Suprapubic skin (tissue), 4 donors: ENCODE measurements at regions not wholly inside any gene's neighbourhood (a gene's known extent, or its start where the extent isn't known, plus 50 kb on each side); places are given as distances from the start of the nearest gene placed in this dataset.

ENCODE experiments used
- DNase-seq, 2 donors: peaks; one replicate each; pipeline ENCODE4 v3.0.0-alpha.2; 2019; ENCODE audit warnings: low spot score in 2 of 2
- H3K27ac ChIP-seq: fragments of 200-600 bp; sonication (generic); one replicate; pipeline ENCODE4 v1.5.1; 2019
- H3K27me3 ChIP-seq: fragments of 200-600 bp; sonication (generic); one replicate; pipeline ENCODE4 v1.5.1; 2019
- H3K36me3 ChIP-seq: fragments of 200-600 bp; sonication (generic); one replicate; pipeline ENCODE4 v1.5.1; 2019
- H3K4me1 ChIP-seq: fragments of 200-600 bp; sonication (generic); one replicate; pipeline ENCODE4 v1.5.1; 2019
- H3K4me3 ChIP-seq: fragments of 200-600 bp; sonication (generic); one replicate; pipeline ENCODE4 v1.5.1; 2019; ENCODE audit warnings: mild to moderate bottlenecking
- H3K9me3 ChIP-seq: fragments of 200-600 bp; sonication (generic); one replicate; pipeline ENCODE4 v1.5.1; 2019
- EP300 ChIP-seq: sonication (generic); formaldehyde crosslinking; IDR thresholded peaks from one replicate; pipeline ENCODE4 v1.6.1; 2017; ENCODE audit warnings: antibody characterized with exemption
- POLR2A ChIP-seq, 2 donors: fragments of 450-650 bp; IDR thresholded peaks; one replicate each; pipeline ENCODE4 v1.6.1; 2017; ENCODE audit warnings: antibody characterized with exemption in 2 of 2, mild to moderate bottlenecking in 2 of 2, moderate library complexity in 2 of 2
- POLR2AphosphoS5 ChIP-seq, 3 donors: sonication (generic); formaldehyde crosslinking; IDR thresholded peaks; one replicate each; pipeline ENCODE4 v1.6.1; 2017; ENCODE audit warnings: antibody characterized with exemption in 3 of 3
- WGBS: methylation state at CpG from one replicate; pipeline ENCODE4 v1.1.5; 2018; 5-methylcytosine and 5-hydroxymethylcytosine counted together
- TF ChIP-seq, protein P1 (sequence below), 2 donors: fragments of 200-600 bp in 1 of 2; fragments of 450-650 bp in 1 of 2; sonication (generic) in 1 of 2; IDR thresholded peaks; one replicate each; pipeline ENCODE4 v1.5.1; 2016 to 2019; ENCODE audit warnings: antibody characterized with exemption in 2 of 2, mild to moderate bottlenecking in 1 of 2, moderate library complexity in 1 of 2

DNA sequence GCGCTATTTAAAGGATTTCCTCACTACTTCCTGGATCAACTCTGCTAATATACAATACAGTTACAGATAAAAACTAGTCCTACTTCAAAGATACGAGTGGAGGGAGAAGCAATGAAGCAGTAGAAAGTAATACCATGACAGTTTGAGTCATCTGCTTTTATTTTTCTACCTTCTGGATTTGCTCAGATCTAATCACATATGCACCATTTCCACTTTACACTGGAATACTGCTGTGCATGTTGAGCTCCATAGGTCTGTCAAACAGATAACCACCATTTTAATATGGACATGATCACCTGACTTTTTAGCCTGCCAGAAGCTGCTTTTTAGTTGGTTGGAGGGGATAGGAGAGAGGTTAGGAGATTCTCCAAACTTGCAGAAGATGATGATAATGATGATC lies 92.5 kb downstream of the MMUT start:
- H3K4me3 ChIP-seq: no peak overlapping the region
- TF ChIP-seq, protein P1, sequence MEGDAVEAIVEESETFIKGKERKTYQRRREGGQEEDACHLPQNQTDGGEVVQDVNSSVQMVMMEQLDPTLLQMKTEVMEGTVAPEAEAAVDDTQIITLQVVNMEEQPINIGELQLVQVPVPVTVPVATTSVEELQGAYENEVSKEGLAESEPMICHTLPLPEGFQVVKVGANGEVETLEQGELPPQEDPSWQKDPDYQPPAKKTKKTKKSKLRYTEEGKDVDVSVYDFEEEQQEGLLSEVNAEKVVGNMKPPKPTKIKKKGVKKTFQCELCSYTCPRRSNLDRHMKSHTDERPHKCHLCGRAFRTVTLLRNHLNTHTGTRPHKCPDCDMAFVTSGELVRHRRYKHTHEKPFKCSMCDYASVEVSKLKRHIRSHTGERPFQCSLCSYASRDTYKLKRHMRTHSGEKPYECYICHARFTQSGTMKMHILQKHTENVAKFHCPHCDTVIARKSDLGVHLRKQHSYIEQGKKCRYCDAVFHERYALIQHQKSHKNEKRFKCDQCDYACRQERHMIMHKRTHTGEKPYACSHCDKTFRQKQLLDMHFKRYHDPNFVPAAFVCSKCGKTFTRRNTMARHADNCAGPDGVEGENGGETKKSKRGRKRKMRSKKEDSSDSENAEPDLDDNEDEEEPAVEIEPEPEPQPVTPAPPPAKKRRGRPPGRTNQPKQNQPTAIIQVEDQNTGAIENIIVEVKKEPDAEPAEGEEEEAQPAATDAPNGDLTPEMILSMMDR (IDR thresholded peaks at IDR 0.05): no peak
- TF ChIP-seq POLR2AphosphoS5 (IDR thresholded peaks at IDR 0.05) (no peak), POLR2A (IDR thresholded peaks at IDR 0.05) (no peak), EP300 (no peak)
- H3K4me1 ChIP-seq: no peaks in the 10 kb centered on the region
- H3K9me3 ChIP-seq: no peaks in the 10 kb centered on the region
- H3K36me3 ChIP-seq: no peaks in the 10 kb centered on the region
- WGBS: 33% methylated on average over 2 of the region's 2 CpGs
- no peak for DNase-seq
- no peaks in the 10 kb centered on the region for H3K27me3 ChIP-seq
- no peak overlapping the region for H3K27ac ChIP-seq

DNA sequence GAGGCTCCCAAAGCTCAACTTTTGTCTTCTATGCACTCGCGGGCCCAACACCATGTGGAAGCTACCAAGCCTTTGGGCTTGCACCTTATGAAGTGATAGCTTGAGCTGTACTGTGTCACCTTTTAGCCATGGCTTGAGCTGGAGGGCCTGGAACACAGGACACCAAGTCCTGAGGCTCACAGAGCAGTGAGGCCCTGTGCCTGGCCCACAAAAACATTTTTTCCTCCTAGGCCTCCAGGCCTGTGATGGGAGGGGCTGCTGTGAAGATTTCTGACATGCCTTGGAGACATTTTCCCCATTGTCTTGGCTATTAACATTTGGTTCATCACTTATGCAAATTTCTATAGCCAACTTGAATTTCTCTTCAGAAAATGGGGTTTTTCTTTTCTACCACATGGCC lies 96.5 kb downstream of the MMUT start:
- no peaks in the 10 kb centered on the region for H3K27me3 ChIP-seq
- 93% methylated on average over 2 of the region's 2 CpGs for WGBS
- no peaks in the 10 kb centered on the region for H3K36me3 ChIP-seq
- DNase-seq: no peak
- no peak overlapping the region for H3K27ac ChIP-seq
- no peaks in the 10 kb centered on the region for H3K9me3 ChIP-seq
- no peaks in the 10 kb centered on the region for H3K4me1 ChIP-seq
- no peak overlapping the region for H3K4me3 ChIP-seq
- TF ChIP-seq EP300: no peak
- TF ChIP-seq, protein P1 (IDR thresholded peaks at IDR 0.05): no peak
- TF ChIP-seq POLR2AphosphoS5 (IDR thresholded peaks at IDR 0.05): no peak
- no peak for TF ChIP-seq POLR2A (IDR thresholded peaks at IDR 0.05)

DNA sequence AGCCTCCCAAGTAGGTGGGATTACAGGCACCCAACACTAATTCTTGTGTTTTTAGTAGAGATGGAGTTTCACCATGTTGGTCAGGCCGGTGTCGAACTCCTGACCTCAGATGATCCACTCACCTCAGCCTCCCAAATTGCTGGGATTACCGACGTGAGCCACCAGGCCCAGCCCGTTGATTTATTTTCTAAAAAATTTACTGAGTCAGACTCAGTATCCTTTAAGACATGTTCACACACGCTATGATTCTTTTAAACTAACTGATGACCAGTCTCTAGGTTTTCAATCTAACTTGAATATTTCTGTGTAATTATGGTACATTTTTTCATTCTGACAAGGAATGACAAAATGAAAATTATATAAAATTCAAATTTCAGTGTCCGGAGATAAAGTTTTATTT lies 114.5 kb downstream of the MMUT start:
- H3K4me3 ChIP-seq: no peak overlapping the region
- no peak overlapping the region for H3K27ac ChIP-seq
- WGBS: 92% methylated on average over 7 of the region's 7 CpGs
- no peaks in the 10 kb centered on the region for H3K4me1 ChIP-seq
- TF ChIP-seq EP300 (no peak), POLR2A (IDR thresholded peaks at IDR 0.05) (no peak), POLR2AphosphoS5 (IDR thresholded peaks at IDR 0.05) (no peak)
- TF ChIP-seq, protein P1 (IDR thresholded peaks at IDR 0.05): no peak
- peaks cover 3% of the 10 kb centered on the region for H3K9me3 ChIP-seq
- H3K27me3 ChIP-seq: no peaks in the 10 kb centered on the region
- no peaks in the 10 kb centered on the region for H3K36me3 ChIP-seq
- no peak for DNase-seq

DNA sequence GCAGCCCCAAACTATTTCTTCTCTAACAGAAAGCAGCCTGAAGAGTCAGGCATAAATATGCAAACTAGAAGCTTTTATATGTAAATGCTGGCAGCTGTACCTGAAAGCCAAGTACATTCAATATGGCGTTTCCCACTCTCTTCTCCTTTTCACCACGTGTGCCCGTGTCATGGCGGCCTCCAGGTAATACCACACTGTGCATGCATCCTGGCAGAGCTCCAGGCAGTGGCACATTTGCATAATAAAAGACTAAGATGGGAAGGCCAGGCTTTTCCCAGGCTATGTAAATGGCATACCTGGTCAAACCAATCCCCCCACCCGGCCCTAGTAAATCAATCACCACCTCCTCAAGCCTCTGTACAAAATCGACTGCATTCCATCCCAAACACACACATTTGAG lies 120.6 kb downstream of the MMUT start:
- no peak for TF ChIP-seq POLR2A (IDR thresholded peaks at IDR 0.05)
- no peak for TF ChIP-seq POLR2AphosphoS5 (IDR thresholded peaks at IDR 0.05)
- TF ChIP-seq EP300: no peak
- TF ChIP-seq, protein P1 (IDR thresholded peaks at IDR 0.05): no peak
- Histone ChIP-seq H3K4me1 (no peaks in the 10 kb centered on the region), H3K4me3 (no peak overlapping the region), H3K36me3 (no peaks in the 10 kb centered on the region), H3K27me3 (no peaks in the 10 kb centered on the region), H3K9me3 (no peaks in the 10 kb centered on the region), H3K27ac (no peak overlapping the region)
- no peak for DNase-seq
- WGBS: 68% methylated on average over 6 of the region's 6 CpGs

DNA sequence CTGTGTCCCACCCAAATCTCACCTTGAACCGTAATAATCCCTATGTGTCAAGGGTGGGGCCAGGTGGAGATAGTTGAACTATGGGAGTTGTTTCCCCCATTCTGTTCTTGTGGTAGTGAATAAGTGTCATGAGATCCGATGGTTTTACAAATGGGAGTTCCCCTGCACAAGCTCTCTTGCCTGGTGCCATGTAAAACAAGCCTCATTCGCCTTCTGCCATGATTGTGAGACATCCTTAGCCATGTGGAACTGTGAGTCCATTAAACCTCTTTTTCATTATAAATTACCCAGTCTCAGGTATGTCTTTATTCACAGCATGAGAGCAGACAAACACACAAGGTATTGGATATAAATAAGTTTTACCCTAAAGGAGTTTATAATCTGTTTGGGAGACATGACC lies 121.2 kb downstream of the MMUT start:
- no peaks in the 10 kb centered on the region for H3K27me3 ChIP-seq
- no peak overlapping the region for H3K27ac ChIP-seq
- no peak overlapping the region for H3K4me3 ChIP-seq
- H3K4me1 ChIP-seq: no peaks in the 10 kb centered on the region
- 87% methylated on average over 3 of the region's 3 CpGs for WGBS
- DNase-seq: no peak
- no peak for TF ChIP-seq POLR2A (IDR thresholded peaks at IDR 0.05)
- TF ChIP-seq EP300: no peak
- TF ChIP-seq POLR2AphosphoS5 (IDR thresholded peaks at IDR 0.05): no peak
- TF ChIP-seq, protein P1 (IDR thresholded peaks at IDR 0.05): no peak
- H3K36me3 ChIP-seq: no peaks in the 10 kb centered on the region
- H3K9me3 ChIP-seq: no peaks in the 10 kb centered on the region
